BLaER1 treated with 17β-estradiol and CSF1 and Interleukin-3, amounts not matched to agents 10 nM and 100 nM (cell line): ENCODE measurements at regions not wholly inside any gene's neighbourhood (a gene's known extent, or its start where the extent isn't known, plus 50 kb on each side); places are given as distances from the start of the nearest gene placed in this dataset.

Experiments
- H3K27ac ChIP-seq, 11 experiments: shearing (Covaris generic); formaldehyde crosslinking; 2 replicates each; pipeline ENCODE4 v1.8.1; 2022
- H3K27me3 ChIP-seq, 11 experiments: shearing (Covaris generic); formaldehyde crosslinking; 2 replicates each; pipeline ENCODE4 v1.8.1; 2022
- H3K36me3 ChIP-seq, 11 experiments: shearing (Covaris generic); formaldehyde crosslinking; 2 replicates each; pipeline ENCODE4 v1.8.1; 2022
- H3K4me1 ChIP-seq, 10 experiments: shearing (Covaris generic); formaldehyde crosslinking; 2 replicates each; pipeline ENCODE4 v1.8.1; 2022
- H3K4me2 ChIP-seq, 11 experiments: shearing (Covaris generic); formaldehyde crosslinking; 2 replicates each; pipeline ENCODE4 v1.8.1; 2022
- H3K4me3 ChIP-seq, 10 experiments: shearing (Covaris generic); formaldehyde crosslinking; 2 replicates each; pipeline ENCODE4 v1.8.1; 2022
- H3K9ac ChIP-seq, 11 experiments: shearing (Covaris generic); formaldehyde crosslinking; 2 replicates each; pipeline ENCODE4 v1.8.1; 2022
- H3K9me3 ChIP-seq, 11 experiments: shearing (Covaris generic); formaldehyde crosslinking; replicated peaks in 1 of 11; 2 replicates each; pipeline ENCODE4 v1.8.1; 2022
- H4K20me1 ChIP-seq, 11 experiments: shearing (Covaris generic); formaldehyde crosslinking; 2 replicates each; pipeline ENCODE4 v1.8.1; 2022
- Cebpa-rat ChIP-seq, 11 experiments: shearing (Covaris generic); IDR thresholded peaks; 2 replicates each; pipeline ENCODE4 v1.8.1; 2022

DNA sequence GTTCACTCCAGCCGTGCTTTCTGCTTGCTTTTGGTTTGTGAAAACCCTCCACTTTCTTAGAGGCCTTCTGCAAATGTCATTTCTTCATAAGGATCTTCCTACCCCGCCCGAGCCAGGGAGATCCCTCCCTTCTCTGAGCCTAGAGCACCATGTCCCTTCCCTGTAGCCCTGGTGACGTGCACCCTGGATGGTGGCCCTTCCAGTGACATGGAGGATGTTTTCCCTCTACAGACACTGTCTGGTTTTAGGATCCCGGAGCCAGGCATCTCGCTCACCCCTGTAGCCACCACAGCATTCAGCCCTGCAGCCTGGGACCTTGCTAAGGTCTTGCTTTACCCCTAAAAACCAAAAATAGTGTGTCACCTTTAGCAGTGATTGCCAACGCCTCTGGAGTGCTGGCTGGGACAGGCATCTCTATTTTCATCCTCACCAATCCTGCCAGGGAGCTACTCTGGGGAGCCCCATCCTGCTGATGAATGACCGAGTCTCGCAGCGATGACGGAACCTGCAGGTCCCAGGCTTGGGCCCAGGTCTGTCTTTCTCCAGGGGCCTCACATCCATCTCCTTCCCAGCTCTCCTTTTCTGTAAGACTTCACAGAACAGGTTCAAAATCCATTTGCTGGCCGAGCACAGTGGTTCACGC is 394.1 kb upstream of the TNRC6C start:
- Histone ChIP-seq H3K4me2 (peak overlapping the region in 9 of 11 experiments; percentile 18 to 73 (median 54); a peak in 16 of 22 replicates), H3K36me3 (peaks cover 0 to 7% (median 0%) of the 10 kb centered on the region in 11 experiments; a peak in 1 of 22 replicates), H3K4me3 (no peak overlapping the region), H3K4me1 (peaks cover 9 to 47% (median 39%) of the 10 kb centered on the region in 10 experiments; a peak in 18 of 20 replicates), H4K20me1 (no peaks in the 10 kb centered on the region), H3K27ac (0 out of 22 replicates have a peak overlapping the region, but pooled peaks of 1 of the 11 experiments have one; percentile 16), H3K9ac (no peak overlapping the region), H3K9me3 (peaks cover 0 to 13% (median 0%) of the 10 kb centered on the region in 11 experiments; a peak in 1 of 22 replicates), H3K27me3 (no peaks in the 10 kb centered on the region)
- TF ChIP-seq Cebpa-rat (IDR thresholded peaks at IDR 0.05), result no peak

DNA sequence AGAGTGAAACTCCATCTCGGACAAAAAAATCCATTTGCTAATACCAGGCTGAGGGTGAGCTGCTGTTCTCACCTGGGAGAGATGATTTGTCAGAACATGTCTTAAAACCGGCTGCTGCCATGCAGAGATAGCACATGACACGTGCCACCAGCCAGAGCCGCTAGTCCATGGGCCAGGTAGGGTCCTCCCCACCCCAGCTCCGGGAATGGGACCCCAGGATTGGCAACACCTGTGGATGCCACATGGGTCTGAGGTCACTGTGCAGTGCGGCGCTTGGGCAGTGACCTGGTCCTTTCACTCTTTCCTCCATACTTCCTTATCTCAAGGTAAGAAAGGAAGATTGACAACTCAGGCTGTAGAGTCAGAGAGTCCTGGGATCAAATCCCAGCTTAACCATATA is 393.3 kb upstream of the TNRC6C start:
- no peak for TF ChIP-seq Cebpa-rat (IDR thresholded peaks at IDR 0.05)
- H3K4me2 ChIP-seq, result peak overlapping the region; percentile 27 to 73 (median 54); a peak in 17 of 22 replicates
- H3K4me3 ChIP-seq, result no peak overlapping the region
- 0 out of 22 replicates have a peak overlapping the region, but pooled peaks of 1 of the 11 experiments have one; percentile 21 for H3K9ac ChIP-seq
- H3K36me3 ChIP-seq, result peaks cover 0 to 7% (median 0%) of the 10 kb centered on the region in 11 experiments; a peak in 1 of 22 replicates
- peak overlapping the region in 1 of 11 experiments; percentile 62; a peak in 1 of 22 replicates for H3K27ac ChIP-seq
- H3K9me3 ChIP-seq, result peaks cover 0 to 13% (median 0%) of the 10 kb centered on the region in 11 experiments; a peak in 1 of 22 replicates
- H3K27me3 ChIP-seq, result no peaks in the 10 kb centered on the region
- H4K20me1 ChIP-seq, result no peaks in the 10 kb centered on the region
- peaks cover 12 to 55% (median 47%) of the 10 kb centered on the region in 10 experiments; a peak in 18 of 20 replicates for H3K4me1 ChIP-seq

DNA sequence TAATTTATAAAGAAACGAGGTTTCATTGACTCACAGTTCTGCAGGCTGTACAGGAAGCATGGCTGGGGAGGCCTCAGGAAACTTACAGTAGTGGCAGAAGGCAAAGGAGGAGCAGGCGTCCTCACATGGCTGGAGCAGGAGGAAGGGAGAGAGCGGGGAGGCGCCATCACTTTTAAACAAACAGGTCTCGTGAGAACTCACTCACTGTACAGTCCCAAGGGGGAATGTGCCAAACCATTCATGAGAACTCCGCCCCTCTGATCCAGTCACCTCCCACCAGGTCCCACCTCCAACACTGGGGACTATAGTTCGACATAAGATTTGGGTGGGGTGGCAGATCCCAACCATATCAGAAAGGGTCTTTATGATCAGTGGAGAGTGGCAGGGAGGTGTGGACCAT is 392.4 kb upstream of the TNRC6C start:
- Histone ChIP-seq H3K27me3 (peaks cover 0 to 4% (median 0%) of the 10 kb centered on the region in 11 experiments; a peak in 2 of 22 replicates), H3K4me2 (peak overlapping the region; percentile 27 to 73 (median 54)), H3K4me1 (peaks cover 20 to 65% (median 56%) of the 10 kb centered on the region in 10 experiments), H3K9ac (peak overlapping the region in 2 of 11 experiments; percentile 21 to 23; a peak in 1 of 22 replicates), H4K20me1 (no peaks in the 10 kb centered on the region), H3K4me3 (peak overlapping the region in 2 of 10 experiments; percentile 22 to 32; a peak in 1 of 20 replicates), H3K36me3 (peaks cover 0 to 7% (median 0%) of the 10 kb centered on the region in 11 experiments; a peak in 1 of 22 replicates), H3K27ac (peak overlapping the region in 8 of 11 experiments; percentile 15 to 62 (median 32); a peak in 13 of 22 replicates), H3K9me3 (peaks cover 0 to 13% (median 0%) of the 10 kb centered on the region in 11 experiments; a peak in 1 of 22 replicates)
- no peak for TF ChIP-seq Cebpa-rat (IDR thresholded peaks at IDR 0.05)

DNA sequence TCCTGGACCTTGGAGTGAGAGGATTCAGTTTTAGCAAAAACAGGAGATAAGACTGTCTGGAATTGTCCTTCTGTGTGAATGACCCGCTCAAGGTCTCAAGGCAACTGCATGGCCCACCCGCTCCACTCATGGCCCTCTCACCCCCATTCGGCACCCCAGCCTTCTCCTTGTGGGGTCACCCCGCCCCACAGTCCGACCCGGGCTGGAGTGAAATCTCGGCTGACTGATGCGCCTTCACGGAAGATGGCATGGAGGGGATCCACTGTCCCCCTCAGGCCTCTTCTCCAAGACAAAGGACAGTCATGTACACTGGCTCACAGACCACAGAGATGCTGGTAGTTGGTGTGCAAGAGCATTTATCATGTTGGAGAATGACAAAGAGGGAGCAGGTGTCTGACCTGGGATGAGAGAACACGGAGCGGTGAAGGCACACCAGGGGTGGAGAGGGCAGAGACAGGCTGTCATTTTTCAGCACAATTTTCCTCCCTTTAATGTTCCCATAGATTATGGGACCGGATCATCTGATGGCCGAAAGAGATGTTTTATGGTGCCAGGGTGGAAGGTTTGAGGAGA is 391.9 kb upstream of the TNRC6C start:
- Histone ChIP-seq H3K9me3 (peaks cover 0 to 13% (median 0%) of the 10 kb centered on the region in 11 experiments; a peak in 1 of 22 replicates), H3K4me3 (no peak overlapping the region), H3K27ac (peak overlapping the region in 5 of 11 experiments; percentile 15 to 62 (median 35); a peak in 6 of 22 replicates), H3K27me3 (peaks cover 0 to 6% (median 0%) of the 10 kb centered on the region in 11 experiments; a peak in 2 of 22 replicates), H3K4me2 (peak overlapping the region in 9 of 11 experiments; percentile 35 to 73 (median 55); a peak in 17 of 22 replicates), H3K4me1 (peaks cover 25 to 69% (median 61%) of the 10 kb centered on the region in 10 experiments), H3K36me3 (peaks cover 0 to 7% (median 0%) of the 10 kb centered on the region in 11 experiments; a peak in 1 of 22 replicates), H3K9ac (no peak overlapping the region), H4K20me1 (no peaks in the 10 kb centered on the region)
- no peak for TF ChIP-seq Cebpa-rat (IDR thresholded peaks at IDR 0.05)

DNA sequence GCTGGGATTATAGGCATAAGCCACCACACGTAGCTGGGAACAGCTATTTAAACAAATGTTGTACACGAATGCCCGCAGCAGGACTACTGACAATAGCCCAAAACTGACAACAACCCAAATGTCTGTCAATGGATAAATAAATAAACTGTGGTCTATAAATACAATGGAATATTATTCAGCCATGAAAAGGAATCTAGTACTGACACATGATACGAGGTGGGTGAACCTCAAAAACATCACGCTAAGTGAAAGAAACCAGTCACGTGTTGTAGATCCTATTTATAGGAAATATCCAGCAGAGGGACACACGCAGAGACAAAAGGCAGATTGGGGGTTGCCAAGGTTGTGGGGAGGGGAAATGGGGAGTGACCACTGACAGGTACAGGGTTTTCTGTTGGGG is 390.0 kb upstream of the TNRC6C start:
- H3K27ac ChIP-seq, result no peak overlapping the region
- peaks cover 44 to 83% (median 76%) of the 10 kb centered on the region in 10 experiments for H3K4me1 ChIP-seq
- no peaks in the 10 kb centered on the region for H4K20me1 ChIP-seq
- no peak overlapping the region for H3K4me3 ChIP-seq
- no peak overlapping the region for H3K4me2 ChIP-seq
- no peak overlapping the region for H3K9ac ChIP-seq
- no peak for TF ChIP-seq Cebpa-rat (IDR thresholded peaks at IDR 0.05)
- peaks cover 0 to 13% (median 0%) of the 10 kb centered on the region in 11 experiments; a peak in 1 of 22 replicates for H3K9me3 ChIP-seq
- no peaks in the 10 kb centered on the region for H3K36me3 ChIP-seq
- peaks cover 0 to 16% (median 0%) of the 10 kb centered on the region in 11 experiments; a peak in 3 of 22 replicates for H3K27me3 ChIP-seq

DNA sequence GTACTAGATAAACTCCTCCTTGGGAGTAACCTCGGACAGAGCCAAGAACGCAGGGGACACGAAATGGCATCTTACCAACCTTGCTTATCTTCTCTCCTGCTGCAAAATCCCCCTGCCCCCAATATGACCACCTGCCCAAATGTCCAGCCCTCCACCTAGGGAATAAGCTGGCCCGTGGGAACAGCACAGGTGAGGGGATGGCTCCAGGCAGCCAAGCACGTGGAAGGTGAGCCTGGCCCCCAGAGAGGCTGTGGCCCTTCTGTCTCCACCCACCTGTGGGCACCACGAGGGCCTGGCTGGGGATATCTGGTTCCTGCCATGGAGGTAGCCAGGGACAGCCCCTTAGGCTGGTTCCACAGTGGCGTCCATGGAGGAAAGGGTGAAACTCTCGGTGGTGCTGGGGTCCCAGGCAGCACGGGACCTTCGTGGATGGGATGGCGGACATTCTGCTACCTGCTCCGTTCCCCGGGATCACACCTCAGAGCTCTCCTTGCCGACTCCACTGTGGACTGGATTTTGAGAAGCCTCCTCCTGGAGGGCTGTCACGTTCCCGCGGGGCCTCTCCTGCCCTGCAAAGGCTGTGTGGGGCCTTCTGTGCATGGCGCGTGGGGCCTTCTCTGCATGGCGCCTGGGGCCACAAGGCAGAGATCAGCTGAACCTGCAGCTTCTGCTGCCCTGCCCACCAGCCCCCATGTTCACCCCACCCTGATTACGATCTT is 388.5 kb upstream of the TNRC6C start:
- H3K9me3 ChIP-seq, result peaks cover 0 to 5% (median 0%) of the 10 kb centered on the region in 11 experiments; a peak in 1 of 22 replicates
- H3K4me1 ChIP-seq, result peaks cover 58 to 83% (median 77%) of the 10 kb centered on the region in 10 experiments
- TF ChIP-seq Cebpa-rat (IDR thresholded peaks at IDR 0.05), result no peak
- H3K27ac ChIP-seq, result peak overlapping the region in 9 of 11 experiments; percentile 60 to 97 (median 92); a peak in 18 of 22 replicates
- H3K9ac ChIP-seq, result peak overlapping the region in 9 of 11 experiments; percentile 55 to 84 (median 81); a peak in 17 of 22 replicates
- no peaks in the 10 kb centered on the region for H4K20me1 ChIP-seq
- H3K36me3 ChIP-seq, result no peaks in the 10 kb centered on the region
- no peak overlapping the region; a peak in 2 of 20 replicates for H3K4me3 ChIP-seq
- H3K27me3 ChIP-seq, result peaks cover 0 to 16% (median 0%) of the 10 kb centered on the region in 11 experiments; a peak in 3 of 22 replicates
- H3K4me2 ChIP-seq, result peak overlapping the region; percentile 68 to 97 (median 91)

DNA sequence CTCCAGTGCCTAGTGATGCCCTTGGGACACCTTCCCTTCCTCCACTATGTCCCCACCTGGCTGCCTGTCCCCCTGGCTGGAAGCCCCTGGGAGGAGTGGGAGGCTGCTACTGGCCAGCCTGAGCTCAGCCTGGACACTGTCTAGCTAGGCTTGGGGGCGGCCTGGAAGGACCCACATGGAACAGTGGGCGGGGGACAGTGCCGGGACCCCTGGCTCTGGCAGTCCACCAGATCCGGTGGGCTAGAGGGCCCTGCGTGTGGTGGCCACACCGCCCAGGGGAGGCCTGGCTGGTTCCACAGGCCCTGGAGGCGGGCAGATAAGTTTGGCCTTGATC is 388.0 kb upstream of the TNRC6C start:
- peak overlapping the region; percentile 68 to 97 (median 91) for H3K4me2 ChIP-seq
- peaks cover 0 to 16% (median 0%) of the 10 kb centered on the region in 11 experiments; a peak in 3 of 22 replicates for H3K27me3 ChIP-seq
- TF ChIP-seq Cebpa-rat (IDR thresholded peaks at IDR 0.05), result no peak
- H3K4me3 ChIP-seq, result peak overlapping the region in 2 of 10 experiments; percentile 43 to 49; a peak in 2 of 20 replicates
- 0 out of 22 replicates have a peak, but pooled peaks cover 0 to under 1% (median 0%) of the 10 kb centered on the region in 11 experiments for H3K9me3 ChIP-seq
- peak overlapping the region in 10 of 11 experiments; percentile 34 to 97 (median 92); a peak in 20 of 22 replicates for H3K27ac ChIP-seq
- H4K20me1 ChIP-seq, result no peaks in the 10 kb centered on the region
- H3K36me3 ChIP-seq, result no peaks in the 10 kb centered on the region
- H3K9ac ChIP-seq, result peak overlapping the region; percentile 19 to 84 (median 80); a peak in 19 of 22 replicates
- H3K4me1 ChIP-seq, result peaks cover 59 to 83% (median 77%) of the 10 kb centered on the region in 10 experiments
